ENCODE measurements at regions not wholly inside any gene's neighbourhood (a gene's known extent, or its start where the extent isn't known, plus 50 kb on each side); places are given as distances from the start of the nearest gene placed in this dataset.

- intact Hi-C loops (cut with micrococcal nuclease; ENCODE audit: unreplicated experiment) = no loop called here
- TF ChIP-seq CTCF (conservative IDR thresholded peaks at IDR 0.05; ENCODE audit: low read depth, low read length) (no peak), EZH2 (IDR thresholded peaks at IDR 0.05; ENCODE audit: borderline replicate concordance, low read depth, low read length, poor library complexity, severe bottlenecking) (no peak)
- H3K27me3 ChIP-seq (replicated peaks; ENCODE audit: insufficient read depth, low read depth, low read length, poor library complexity) = no peaks in the 10 kb centered on the region
- BruUV-seq (replicated peaks) = no TSS peak
- no peaks in the 10 kb centered on the region for H3K4me1 ChIP-seq (ENCODE audit: insufficient read depth, low read length, poor library complexity, severe bottlenecking)
- POLR2A ChIA-PET (ENCODE audit: low non-redundant PET) = no interaction called here
- H3K36me3 ChIP-seq (ENCODE audit: insufficient read depth, low read length, poor library complexity, severe bottlenecking) = no peaks in the 10 kb centered on the region
- no peak for DNase-seq (ENCODE audit: low spot score)
- H3K27ac ChIP-seq (ENCODE audit: low read depth, low read length, poor library complexity, severe bottlenecking) = no peak overlapping the region
- H3K9me3 ChIP-seq (ENCODE audit: low read depth, low read length, poor library complexity, severe bottlenecking) = no peaks in the 10 kb centered on the region
- CTCF ChIA-PET = no interaction called here
- no peak overlapping the region for H3K4me3 ChIP-seq (ENCODE audit: low read depth, low read length, poor library complexity, severe bottlenecking)
Observed at GRCh38 chr5:105409695-105410094, 1847.1 kb upstream of the NUDT12 start.

- Histone ChIP-seq H3K27me3 (replicated peaks; ENCODE audit: insufficient read depth, low read depth, low read length, poor library complexity) (no peaks in the 10 kb centered on the region), H3K4me3 (ENCODE audit: low read depth, low read length, poor library complexity, severe bottlenecking) (no peak overlapping the region), H3K4me1 (ENCODE audit: insufficient read depth, low read length, poor library complexity, severe bottlenecking) (no peaks in the 10 kb centered on the region), H3K36me3 (ENCODE audit: insufficient read depth, low read length, poor library complexity, severe bottlenecking) (no peaks in the 10 kb centered on the region), H3K27ac (ENCODE audit: low read depth, low read length, poor library complexity, severe bottlenecking) (no peak overlapping the region), H3K9me3 (ENCODE audit: low read depth, low read length, poor library complexity, severe bottlenecking) (no peaks in the 10 kb centered on the region)
- ChIA-PET POLR2A (ENCODE audit: low non-redundant PET) (no interaction called here), CTCF (no interaction called here)
- no TSS peak for BruUV-seq (replicated peaks)
- intact Hi-C loops (cut with micrococcal nuclease; ENCODE audit: unreplicated experiment) = no loop called here
- no peak for DNase-seq (ENCODE audit: low spot score)
- TF ChIP-seq CTCF (conservative IDR thresholded peaks at IDR 0.05; ENCODE audit: low read depth, low read length) (no peak), EZH2 (IDR thresholded peaks at IDR 0.05; ENCODE audit: borderline replicate concordance, low read depth, low read length, poor library complexity, severe bottlenecking) (no peak)
Observed at GRCh38 chr5:105407200-105407599, 1844.6 kb upstream of the NUDT12 start.

GRCh38 chr5:105397749-105398148 lies 1835.2 kb upstream of the NUDT12 start:
- H3K4me3 ChIP-seq (ENCODE audit: low read depth, low read length, poor library complexity, severe bottlenecking) = no peak overlapping the region
- POLR2A ChIA-PET (ENCODE audit: low non-redundant PET) = interaction anchor here (0.5 kb wide), 1 partner anchor 620 kb away, joined by 7 read pairs; no protein-coding TSS in a partner anchor
- H3K9me3 ChIP-seq (ENCODE audit: low read depth, low read length, poor library complexity, severe bottlenecking) = no peaks in the 10 kb centered on the region
- no peak overlapping the region for H3K27ac ChIP-seq (ENCODE audit: low read depth, low read length, poor library complexity, severe bottlenecking)
- H3K4me1 ChIP-seq (ENCODE audit: insufficient read depth, low read length, poor library complexity, severe bottlenecking) = peaks cover 9% of the 10 kb centered on the region
- no TSS peak for BruUV-seq (replicated peaks)
- TF ChIP-seq EZH2 (IDR thresholded peaks at IDR 0.05; ENCODE audit: borderline replicate concordance, low read depth, low read length, poor library complexity, severe bottlenecking) (no peak), CTCF (conservative IDR thresholded peaks at IDR 0.05; ENCODE audit: low read depth, low read length) (no peak)
- intact Hi-C loops (cut with micrococcal nuclease; ENCODE audit: unreplicated experiment) = no loop called here
- no peaks in the 10 kb centered on the region for H3K36me3 ChIP-seq (ENCODE audit: insufficient read depth, low read length, poor library complexity, severe bottlenecking)
- no peaks in the 10 kb centered on the region for H3K27me3 ChIP-seq (replicated peaks; ENCODE audit: insufficient read depth, low read depth, low read length, poor library complexity)
- DNase-seq (ENCODE audit: low spot score) = peak; percentile 66
- CTCF ChIA-PET = no interaction called here

Data from A673 (cell line).